HepG2 (cell line): ENCODE measurements at regions not wholly inside any gene's neighbourhood (a gene's known extent, or its start where the extent isn't known, plus 50 kb on each side); places are given as distances from the start of the nearest gene placed in this dataset.

Experiments
- CBX5 ChIP-seq: sonication (generic); formaldehyde crosslinking; IDR thresholded peaks from 2 replicates; pipeline ENCODE4 v1.4.0; 2020; ENCODE audit warnings: missing genetic modification reagents, borderline replicate concordance
- HBP1 ChIP-seq: IDR thresholded peaks from 2 replicates; pipeline ENCODE4 v1.6.1; 2016; ENCODE audit warnings: low read depth, control low read depth
- KAT7 ChIP-seq: IDR thresholded peaks from 2 replicates; pipeline ENCODE4 v1.6.1; 2018; ENCODE audit warnings: borderline replicate concordance, missing compliant biosample characterization
- MYC ChIP-seq: sonication (generic); formaldehyde crosslinking; IDR thresholded peaks from 2 replicates; pipeline ENCODE4 v1.9.0; 2021; ENCODE audit warnings: missing genetic modification reagents, borderline replicate concordance
- POLR2AphosphoS5 ChIP-seq: IDR thresholded peaks from 2 replicates; pipeline ENCODE4 v1.6.1; 2012; ENCODE audit warnings: low read depth, low read length

GRCh38 chr7:119692541-119692940 lies 580.4 kb upstream of the KCND2 start:
- TF ChIP-seq CBX5 (CRISPR knock-in tag) (no peak), HBP1 (no peak), MYC (CRISPR knock-in tag) (no peak), POLR2AphosphoS5 (no peak), KAT7 (CRISPR knock-in tag) (no peak)
